IPS DF 6.9 (cell line): ENCODE measurements at regions not wholly inside any gene's neighbourhood (a gene's known extent, or its start where the extent isn't known, plus 50 kb on each side); places are given as distances from the start of the nearest gene placed in this dataset.
"Not testable (repeated sequence)": the region's sequence is repeated elsewhere in the genome, so short reads cannot be mapped to it uniquely, and the experiment has no call there.

ENCODE experiments used
- DNase-seq: peaks from one replicate; pipeline ENCODE4 v3.0.0-alpha.2; 2013; ENCODE audit warnings: low read depth, low spot score
- H3K27ac ChIP-seq: one replicate; pipeline ENCODE4 v1.5.1; 2013; ENCODE audit warnings: low read length, control low read depth
- H3K27me3 ChIP-seq: 2 replicates; pipeline ENCODE4 v1.6.1; 2013; ENCODE audit warnings: mild to moderate bottlenecking, low read length; ENCODE audit not compliant: control insufficient read depth, insufficient read depth
- H3K36me3 ChIP-seq: 2 replicates; pipeline ENCODE4 v1.6.1; 2013; ENCODE audit warnings: low read length; ENCODE audit not compliant: control insufficient read depth, insufficient read depth
- H3K4me1 ChIP-seq: 2 replicates; pipeline ENCODE4 v1.6.1; 2013; ENCODE audit warnings: low read length; ENCODE audit not compliant: control insufficient read depth, insufficient read depth
- H3K4me3 ChIP-seq: 2 replicates; pipeline ENCODE4 v1.5.1; 2013; ENCODE audit warnings: mild to moderate bottlenecking, low read length
- H3K9me3 ChIP-seq: 2 replicates; pipeline ENCODE4 v1.6.1; 2013; ENCODE audit warnings: low read length, inconsistent platforms; ENCODE audit not compliant: control insufficient read depth, insufficient read depth
- WGBS: extraction: QIAGEN DNeasy Blood & Tissue Kit; methylation state at CpG from one replicate; pipeline ENCODE4 v1.1.7; 2013; ENCODE audit warnings: mixed read lengths, missing lambda C conversion rate; ENCODE audit not compliant: insufficient read length, insufficient coverage; 5-methylcytosine and 5-hydroxymethylcytosine counted together

- H3K27ac ChIP-seq, result no peak overlapping the region
- no peaks in the 10 kb centered on the region for H3K27me3 ChIP-seq
- no peaks in the 10 kb centered on the region for H3K36me3 ChIP-seq
- no CpG with 5 or more reads among the region's 1 CpG for WGBS
- DNase-seq, result no peak
- H3K4me1 ChIP-seq, result no peaks in the 10 kb centered on the region
- no peaks in the 10 kb centered on the region for H3K9me3 ChIP-seq
- H3K4me3 ChIP-seq, result no peak overlapping the region
These were observed 890.0 kb upstream of the NUDT12 start for GRCh38 chr5:104452550-104452949.

DNA sequence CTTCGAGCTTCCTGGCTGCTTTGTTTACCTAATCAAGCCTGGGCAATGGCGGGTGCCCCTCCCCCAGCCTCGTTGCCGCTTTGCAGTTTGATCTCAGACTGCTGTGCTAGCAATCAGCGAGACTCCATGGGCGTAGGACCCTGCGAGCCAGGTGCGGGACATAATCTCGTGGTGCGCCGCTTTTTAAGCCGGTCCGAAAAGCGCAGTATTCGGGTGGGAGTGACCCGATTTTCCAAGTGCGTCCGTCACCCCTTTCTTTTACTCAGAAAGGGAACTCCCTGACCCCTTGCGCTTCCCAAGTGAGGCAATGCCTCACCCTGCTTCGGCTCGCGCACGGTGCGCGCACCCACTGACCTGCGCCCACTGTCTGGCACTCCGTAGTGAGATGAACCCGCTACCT lies 889.3 kb upstream of the NUDT12 start:
- H3K27me3 ChIP-seq, H3K27ac ChIP-seq, H3K36me3 ChIP-seq, H3K9me3 ChIP-seq, H3K4me1 ChIP-seq, DNase-seq, H3K4me3 ChIP-seq: not testable (repeated sequence)
- WGBS, result no CpG with 5 or more reads among the region's 28 CpGs

DNA sequence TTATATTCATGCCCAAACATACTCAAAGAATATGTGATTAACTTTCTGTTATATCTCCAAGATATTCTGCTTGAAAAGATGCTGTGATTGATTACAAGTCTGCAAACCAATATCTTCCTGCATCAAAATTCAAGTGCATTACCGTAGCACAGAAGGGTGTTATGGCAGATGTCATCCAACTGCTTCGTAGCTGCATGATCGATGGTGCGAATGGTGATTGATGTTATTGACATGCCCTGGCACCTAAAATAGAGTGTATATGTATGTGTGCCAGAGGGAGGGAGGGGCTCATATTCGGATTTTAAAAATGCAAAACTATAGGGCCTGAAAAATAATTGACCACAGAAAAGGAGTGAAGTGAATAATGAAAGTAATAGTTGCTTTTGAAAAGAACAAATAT lies 882.1 kb upstream of the NUDT12 start:
- Histone ChIP-seq H3K27me3 (no peaks in the 10 kb centered on the region), H3K36me3 (no peaks in the 10 kb centered on the region), H3K4me3 (no peak overlapping the region), H3K4me1 (no peaks in the 10 kb centered on the region), H3K27ac (no peak overlapping the region), H3K9me3 (no peaks in the 10 kb centered on the region)
- DNase-seq, result no peak
- WGBS, result no CpG with 5 or more reads among the region's 5 CpGs

GRCh38 chr5:104443706-104444105 lies 881.1 kb upstream of the NUDT12 start:
- Histone ChIP-seq H3K4me1 (no peaks in the 10 kb centered on the region), H3K36me3 (no peaks in the 10 kb centered on the region), H3K27ac (no peak overlapping the region), H3K4me3 (no peak overlapping the region), H3K9me3 (no peaks in the 10 kb centered on the region), H3K27me3 (no peaks in the 10 kb centered on the region)
- WGBS, result no CpG with 5 or more reads among the region's 19 CpGs
- DNase-seq, result no peak

DNA sequence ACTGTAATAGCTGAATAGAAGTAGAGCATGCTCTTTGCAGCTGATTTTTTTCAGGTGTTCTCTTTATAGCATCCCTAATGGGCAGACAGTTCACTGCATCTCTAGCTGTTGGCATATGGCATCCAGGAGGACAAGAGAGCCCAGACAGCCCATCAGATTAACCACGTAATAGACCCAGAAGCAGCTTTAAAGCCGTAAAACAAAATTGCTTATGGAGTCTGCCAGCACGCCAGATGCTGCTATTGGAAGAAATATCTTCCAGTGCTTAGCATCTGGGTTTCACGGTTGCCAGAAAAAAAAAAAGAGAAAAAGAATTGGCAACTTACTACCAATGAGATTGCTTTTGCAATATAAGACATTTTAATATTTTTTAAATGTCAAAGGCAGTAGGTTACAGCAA lies 869.4 kb upstream of the NUDT12 start:
- no peak for DNase-seq
- no peak overlapping the region for H3K27ac ChIP-seq
- no peaks in the 10 kb centered on the region for H3K36me3 ChIP-seq
- no peaks in the 10 kb centered on the region for H3K9me3 ChIP-seq
- H3K27me3 ChIP-seq, result no peaks in the 10 kb centered on the region
- no CpG with 5 or more reads among the region's 4 CpGs for WGBS
- H3K4me3 ChIP-seq, result no peak overlapping the region
- H3K4me1 ChIP-seq, result no peaks in the 10 kb centered on the region; the same call in 1 of the 2 replicates

DNA sequence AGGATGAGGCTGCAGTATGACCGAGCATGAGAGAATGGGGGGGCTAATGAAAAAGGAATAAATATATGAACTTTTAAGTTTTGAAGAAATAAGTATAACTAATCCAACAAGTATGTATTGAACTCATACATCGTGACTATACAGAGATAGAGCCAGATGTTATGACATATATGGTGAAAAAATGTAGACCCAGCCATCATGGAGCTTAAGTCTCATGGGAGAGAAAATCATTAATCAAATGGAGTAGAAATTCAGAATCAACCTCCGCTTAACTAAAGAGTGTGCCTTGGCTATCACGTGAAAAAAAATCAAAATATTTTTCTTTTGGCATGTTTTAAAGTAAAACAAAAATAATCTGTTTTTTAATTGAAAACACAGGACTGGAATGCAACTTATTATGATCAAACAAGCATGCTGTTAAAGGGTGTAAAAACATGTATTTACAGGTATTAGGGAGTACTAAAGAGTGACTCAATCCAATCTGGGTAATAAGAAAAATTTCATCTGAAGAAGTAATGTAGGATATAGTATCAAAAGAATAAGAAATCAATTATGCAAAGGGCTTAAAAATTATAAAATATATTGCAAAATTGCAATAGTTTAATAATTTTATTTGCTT lies 868.5 kb upstream of the NUDT12 start:
- Histone ChIP-seq H3K4me3 (no peak overlapping the region), H3K4me1 (no peaks in the 10 kb centered on the region; the same call in 1 of the 2 replicates), H3K27me3 (no peaks in the 10 kb centered on the region), H3K36me3 (no peaks in the 10 kb centered on the region), H3K27ac (no peak overlapping the region), H3K9me3 (no peaks in the 10 kb centered on the region)
- no CpG with 5 or more reads among the region's 4 CpGs for WGBS
- no peak for DNase-seq

DNA sequence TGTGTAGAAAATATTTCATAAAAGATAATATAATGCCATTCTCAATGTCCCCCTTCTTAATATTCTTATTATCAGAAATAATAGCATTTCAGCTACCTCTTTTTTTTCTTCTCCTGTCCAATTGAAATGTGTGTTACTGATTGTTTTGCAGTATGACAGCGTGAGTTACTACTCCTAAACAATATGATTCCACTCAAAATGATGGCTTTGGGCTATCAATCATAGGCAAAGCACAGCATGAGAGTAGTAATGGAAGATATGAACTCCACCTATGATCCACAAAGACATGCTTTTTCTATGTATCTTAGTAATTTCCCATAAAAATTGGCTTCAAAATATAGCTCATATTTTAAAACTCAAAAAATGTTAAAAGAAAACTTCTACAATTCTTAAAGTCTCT lies 867.3 kb upstream of the NUDT12 start:
- no peaks in the 10 kb centered on the region for H3K36me3 ChIP-seq
- no CpG with 5 or more reads among the region's 1 CpG for WGBS
- no peak overlapping the region for H3K4me3 ChIP-seq
- no peak for DNase-seq
- H3K4me1 ChIP-seq, result no peaks in the 10 kb centered on the region; the same call in 1 of the 2 replicates
- H3K27me3 ChIP-seq, result no peaks in the 10 kb centered on the region
- H3K27ac ChIP-seq, result no peak overlapping the region
- no peaks in the 10 kb centered on the region for H3K9me3 ChIP-seq

DNA sequence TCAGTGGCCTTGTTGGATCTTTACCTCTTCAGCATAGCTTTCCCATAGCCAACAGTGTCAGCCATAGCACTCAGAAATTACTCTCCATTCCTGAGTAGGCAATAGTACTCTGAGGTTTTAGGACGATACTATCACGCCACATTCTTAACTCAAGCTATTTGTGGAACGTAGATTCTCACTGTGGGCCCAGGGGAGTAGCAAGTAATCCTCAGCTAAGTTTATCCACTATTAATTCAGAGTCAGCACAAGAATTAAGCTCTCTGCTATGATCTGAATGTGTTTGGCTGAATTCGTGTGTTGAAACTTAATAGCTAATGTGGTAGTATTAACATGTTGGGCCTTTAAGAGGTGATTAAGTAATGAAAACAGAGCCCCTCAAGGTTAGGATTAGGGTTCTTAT lies 858.8 kb upstream of the NUDT12 start:
- H3K4me1 ChIP-seq, result no peaks in the 10 kb centered on the region
- H3K9me3 ChIP-seq, result no peaks in the 10 kb centered on the region
- DNase-seq, result no peak
- no CpG with 5 or more reads among the region's 4 CpGs for WGBS
- no peak overlapping the region for H3K27ac ChIP-seq
- no peak overlapping the region for H3K4me3 ChIP-seq
- H3K27me3 ChIP-seq, result no peaks in the 10 kb centered on the region
- no peaks in the 10 kb centered on the region for H3K36me3 ChIP-seq

- no CpG with 5 or more reads among the region's 1 CpG for WGBS
- DNase-seq, result no peak
These were observed 855.5 kb upstream of the NUDT12 start for GRCh38 chr5:104418056-104418455.

GRCh38 chr5:104412649-104413240 lies 850.2 kb upstream of the NUDT12 start:
- Histone ChIP-seq H3K27me3 (no peaks in the 10 kb centered on the region), H3K27ac (no peak overlapping the region), H3K4me1 (no peaks in the 10 kb centered on the region), H3K9me3 (no peaks in the 10 kb centered on the region), H3K36me3 (no peaks in the 10 kb centered on the region), H3K4me3 (no peak overlapping the region)
- WGBS, result no CpG with 5 or more reads among the region's 1 CpG
- DNase-seq, result peak; percentile 27

More at GRCh38 chr5:104418056-104418455, 855.5 kb upstream of the NUDT12 start:
- Histone ChIP-seq H3K9me3 (no peaks in the 10 kb centered on the region), H3K27me3 (no peaks in the 10 kb centered on the region), H3K4me3 (no peak overlapping the region), H3K27ac (no peak overlapping the region), H3K36me3 (no peaks in the 10 kb centered on the region), H3K4me1 (no peaks in the 10 kb centered on the region)

GRCh38 chr5:104400941-104401340 lies 838.4 kb upstream of the NUDT12 start:
- H3K9me3 ChIP-seq, result no peaks in the 10 kb centered on the region
- H3K36me3 ChIP-seq, result no peaks in the 10 kb centered on the region
- no peaks in the 10 kb centered on the region for H3K4me1 ChIP-seq
- no CpG with 5 or more reads among the region's 3 CpGs for WGBS
- no peak for DNase-seq
- H3K27me3 ChIP-seq, result no peaks in the 10 kb centered on the region
- H3K27ac ChIP-seq, result no peak overlapping the region
- no peak overlapping the region for H3K4me3 ChIP-seq
